ENCODE measurements at regions not wholly inside any gene's neighbourhood (a gene's known extent, or its start where the extent isn't known, plus 50 kb on each side); places are given as distances from the start of the nearest gene placed in this dataset.

GRCh38 chr17:45690625-45691275, 93.4 kb upstream of the CRHR1 start:
- no peak overlapping the region for H2AFZ ChIP-seq

GRCh38 chr17:45692661-45693060, 91.5 kb upstream of the CRHR1 start:
- Histone ChIP-seq H2AFZ (no peak overlapping the region), H3K4me2 (ENCODE audit: low read length) (no peak overlapping the region), H3K9ac (no peak overlapping the region), H3K36me3 (ENCODE audit: control insufficient read depth, insufficient read depth, low read length) (no peaks in the 10 kb centered on the region), H3K9me3 (ENCODE audit: control insufficient read depth, low read length) (no peaks in the 10 kb centered on the region), H3K27me3 (ENCODE audit: control insufficient read depth, insufficient read depth, low read length) (no peaks in the 10 kb centered on the region), H3K4me1 (no peaks in the 10 kb centered on the region), H3K4me3 (ENCODE audit: low read depth, low read length) (no peak overlapping the region), H3K27ac (no peak overlapping the region), H3K79me2 (no peaks in the 10 kb centered on the region)
- TF ChIP-seq CTCF (IDR thresholded peaks at IDR 0.05): no peak

More at GRCh38 chr17:45690625-45691275, 93.4 kb upstream of the CRHR1 start:
- Histone ChIP-seq H3K9ac (no peak overlapping the region), H3K4me1 (no peaks in the 10 kb centered on the region), H3K4me3 (ENCODE audit: low read depth, low read length) (no peak overlapping the region), H3K27me3 (ENCODE audit: control insufficient read depth, insufficient read depth, low read length) (no peaks in the 10 kb centered on the region), H3K79me2 (no peaks in the 10 kb centered on the region), H3K4me2 (ENCODE audit: low read length) (no peak overlapping the region), H3K9me3 (ENCODE audit: control insufficient read depth, low read length) (no peaks in the 10 kb centered on the region), H3K27ac (no peak overlapping the region), H3K36me3 (ENCODE audit: control insufficient read depth, insufficient read depth, low read length) (no peaks in the 10 kb centered on the region)
- no peak for TF ChIP-seq CTCF (IDR thresholded peaks at IDR 0.05)

GRCh38 chr17:45693792-45694191, 90.3 kb upstream of the CRHR1 start:
- Histone ChIP-seq H3K9me3 (ENCODE audit: control insufficient read depth, low read length) (no peaks in the 10 kb centered on the region), H3K9ac (no peak overlapping the region), H3K79me2 (no peaks in the 10 kb centered on the region), H3K4me2 (ENCODE audit: low read length) (no peak overlapping the region), H3K27ac (no peak overlapping the region), H3K4me1 (no peaks in the 10 kb centered on the region), H3K4me3 (ENCODE audit: low read depth, low read length) (no peak overlapping the region), H2AFZ (no peak overlapping the region), H3K36me3 (ENCODE audit: control insufficient read depth, insufficient read depth, low read length) (no peaks in the 10 kb centered on the region), H3K27me3 (ENCODE audit: control insufficient read depth, insufficient read depth, low read length) (no peaks in the 10 kb centered on the region)
- no peak for TF ChIP-seq CTCF (IDR thresholded peaks at IDR 0.05)

- TF ChIP-seq CTCF (IDR thresholded peaks at IDR 0.05): no peak
- Histone ChIP-seq H3K79me2 (no peaks in the 10 kb centered on the region), H3K27ac (no peak overlapping the region), H3K4me1 (no peaks in the 10 kb centered on the region), H3K36me3 (ENCODE audit: control insufficient read depth, insufficient read depth, low read length) (no peaks in the 10 kb centered on the region), H2AFZ (no peak overlapping the region), H3K4me3 (ENCODE audit: low read depth, low read length) (no peak overlapping the region), H3K9ac (no peak overlapping the region), H3K27me3 (ENCODE audit: control insufficient read depth, insufficient read depth, low read length) (no peaks in the 10 kb centered on the region), H3K4me2 (ENCODE audit: low read length) (no peak overlapping the region), H3K9me3 (ENCODE audit: control insufficient read depth, low read length) (no peaks in the 10 kb centered on the region)
Observed at GRCh38 chr17:45696442-45696841, 87.7 kb upstream of the CRHR1 start.

GRCh38 chr17:45697076-45697475, 87.0 kb upstream of the CRHR1 start:
- Histone ChIP-seq H3K27me3 (ENCODE audit: control insufficient read depth, insufficient read depth, low read length) (no peaks in the 10 kb centered on the region), H3K4me3 (ENCODE audit: low read depth, low read length) (no peak overlapping the region), H3K36me3 (ENCODE audit: control insufficient read depth, insufficient read depth, low read length) (no peaks in the 10 kb centered on the region), H3K9me3 (ENCODE audit: control insufficient read depth, low read length) (no peaks in the 10 kb centered on the region), H3K4me1 (no peaks in the 10 kb centered on the region), H3K79me2 (no peaks in the 10 kb centered on the region), H2AFZ (no peak overlapping the region), H3K27ac (no peak overlapping the region), H3K9ac (no peak overlapping the region), H3K4me2 (ENCODE audit: low read length) (no peak overlapping the region)
- TF ChIP-seq CTCF (IDR thresholded peaks at IDR 0.05): no peak
